ENCODE measurements at regions not wholly inside any gene's neighbourhood (a gene's known extent, or its start where the extent isn't known, plus 50 kb on each side); places are given as distances from the start of the nearest gene placed in this dataset.

DNA sequence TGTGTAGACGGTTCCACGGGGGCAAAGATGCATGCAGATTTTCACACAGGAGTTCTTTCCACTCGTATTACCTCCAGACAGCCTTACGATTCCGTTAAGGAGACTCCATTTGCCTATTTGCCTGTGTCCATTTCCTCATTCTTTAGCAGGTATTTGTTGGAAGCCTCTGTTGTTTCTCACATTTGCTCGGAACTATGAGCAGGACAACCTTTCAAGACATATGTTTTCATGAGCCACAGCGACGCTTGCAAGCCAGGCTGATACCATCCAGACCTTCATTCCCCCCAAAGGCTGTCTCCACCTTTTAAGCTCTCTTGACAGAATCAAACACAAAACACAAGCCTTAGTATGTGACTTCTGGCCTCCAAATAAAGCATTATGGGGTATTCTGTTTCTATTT, 57.6 kb upstream of the NEDD9 start:
- Mint-ChIP-seq H3K9me3 (no peaks in the 10 kb centered on the region), H3K4me3 (no peak overlapping the region), H3K27ac (no peak overlapping the region), H3K4me1 (ENCODE audit: low read depth) (peaks cover 12% of the 10 kb centered on the region), H3K36me3 (ENCODE audit: low read depth) (peaks cover 54% of the 10 kb centered on the region), H3K27me3 (ENCODE audit: low read depth) (no peaks in the 10 kb centered on the region)
- no peak for DNase-seq (ENCODE audit: low spot score)

DNA sequence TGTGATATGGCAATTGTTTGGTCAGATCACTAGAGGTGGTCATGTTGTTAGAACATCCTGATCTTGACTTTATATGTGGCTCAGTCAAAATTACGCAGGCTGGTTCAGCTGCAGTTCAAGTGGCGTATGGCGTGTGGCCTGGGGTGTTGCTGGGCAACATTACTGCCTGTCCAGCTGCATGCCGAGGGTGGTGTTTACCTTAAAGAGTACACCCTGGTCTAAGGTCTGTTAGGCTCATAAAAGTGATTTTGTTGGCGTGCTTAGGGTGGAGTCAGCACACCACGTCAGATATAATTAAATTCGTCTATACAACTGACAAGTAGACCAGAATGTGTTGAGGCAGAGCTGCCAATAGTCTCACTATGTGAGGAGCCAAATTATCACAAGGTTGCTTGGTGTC, 55.6 kb upstream of the NEDD9 start:
- Mint-ChIP-seq H3K9me3 (no peaks in the 10 kb centered on the region), H3K27me3 (ENCODE audit: low read depth) (no peaks in the 10 kb centered on the region), H3K36me3 (ENCODE audit: low read depth) (peaks cover 40% of the 10 kb centered on the region), H3K27ac (no peak overlapping the region), H3K4me3 (no peak overlapping the region), H3K4me1 (ENCODE audit: low read depth) (peaks cover 8% of the 10 kb centered on the region)
- DNase-seq (ENCODE audit: low spot score): no peak

DNA sequence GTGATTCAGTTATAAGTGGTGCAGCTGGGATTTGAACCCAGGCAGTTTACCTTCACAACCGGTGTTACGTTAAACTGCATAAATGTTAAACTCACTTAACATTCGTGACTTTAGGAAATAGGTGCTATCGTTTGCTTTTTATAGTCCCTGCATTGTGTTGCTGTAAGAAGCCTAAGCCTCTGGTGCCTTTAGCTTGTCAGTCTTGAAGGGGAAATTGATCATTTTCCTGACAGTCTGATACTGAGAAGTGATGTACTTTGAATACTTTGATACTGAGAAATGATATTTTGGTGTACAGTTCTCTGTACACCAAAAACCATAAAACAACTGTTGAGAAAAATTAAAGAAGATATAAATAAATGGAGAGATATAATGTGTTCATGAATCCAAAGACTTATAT, 52.5 kb upstream of the NEDD9 start:
- Mint-ChIP-seq H3K27ac (no peak overlapping the region), H3K4me1 (ENCODE audit: low read depth) (peaks cover 2% of the 10 kb centered on the region), H3K9me3 (no peaks in the 10 kb centered on the region), H3K4me3 (no peak overlapping the region), H3K27me3 (ENCODE audit: low read depth) (no peaks in the 10 kb centered on the region), H3K36me3 (ENCODE audit: low read depth) (peaks cover 23% of the 10 kb centered on the region)
- no peak for DNase-seq (ENCODE audit: low spot score)

DNA sequence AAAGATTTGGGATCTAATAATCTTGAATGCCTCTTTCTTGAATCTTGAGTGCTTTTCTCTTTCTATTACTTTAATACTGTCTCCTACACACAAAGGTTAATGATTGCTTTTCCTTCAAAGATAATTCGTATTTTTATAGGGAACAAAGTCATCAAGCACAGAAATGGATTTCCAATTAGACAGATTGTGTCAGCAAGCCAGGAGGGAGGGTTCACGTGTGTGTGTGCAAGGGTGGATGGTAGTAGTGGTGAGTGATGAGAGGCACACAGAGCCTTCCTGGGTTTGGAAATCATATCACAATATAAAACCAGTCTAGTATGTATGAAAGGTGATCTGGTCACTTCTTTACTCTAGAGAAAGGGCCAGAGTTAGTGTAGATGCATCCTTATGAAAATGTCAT, 51.2 kb upstream of the NEDD9 start:
- Mint-ChIP-seq H3K9me3 (no peaks in the 10 kb centered on the region), H3K4me3 (no peak overlapping the region), H3K36me3 (ENCODE audit: low read depth) (peaks cover 23% of the 10 kb centered on the region), H3K27ac (no peak overlapping the region), H3K4me1 (ENCODE audit: low read depth) (peaks cover 2% of the 10 kb centered on the region), H3K27me3 (ENCODE audit: low read depth) (no peaks in the 10 kb centered on the region)
- DNase-seq (ENCODE audit: low spot score): no peak

DNA sequence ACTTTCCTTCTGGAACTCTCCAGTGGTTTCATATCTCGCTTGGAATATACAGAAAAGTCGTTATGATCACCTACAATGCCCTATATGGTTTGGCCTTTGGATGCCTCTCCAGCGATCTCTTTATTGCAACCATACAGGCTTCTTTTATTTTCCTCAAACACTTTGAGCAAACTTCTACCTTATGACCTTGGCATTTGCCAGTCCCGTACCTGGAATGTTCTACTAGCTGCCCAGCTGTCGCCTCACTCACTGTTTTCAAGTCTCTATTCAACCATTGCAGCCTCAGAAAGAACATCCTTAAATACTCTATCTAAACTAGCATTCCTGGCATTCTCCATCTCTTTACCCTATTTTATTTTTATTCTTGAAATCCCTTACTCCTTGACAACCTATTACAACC, 50.4 kb upstream of the NEDD9 start:
- H3K4me3 Mint-ChIP-seq: no peak overlapping the region
- H3K27ac Mint-ChIP-seq: no peak overlapping the region
- H3K27me3 Mint-ChIP-seq (ENCODE audit: low read depth): no peaks in the 10 kb centered on the region
- H3K36me3 Mint-ChIP-seq (ENCODE audit: low read depth): peaks cover 21% of the 10 kb centered on the region
- H3K9me3 Mint-ChIP-seq: no peaks in the 10 kb centered on the region
- no peak for DNase-seq (ENCODE audit: low spot score)
- H3K4me1 Mint-ChIP-seq (ENCODE audit: low read depth): peaks cover 10% of the 10 kb centered on the region

All from T-helper 2 cell treated with Interferon-gamma antibody and Interleukin-4, amounts not matched to agents 5 μg/mL and 100 μg/mL, for 36 hours (primary cell).